HUES48 (cell line): ENCODE measurements at regions not wholly inside any gene's neighbourhood (a gene's known extent, or its start where the extent isn't known, plus 50 kb on each side); places are given as distances from the start of the nearest gene placed in this dataset.

ENCODE experiments used
- H3K27ac ChIP-seq: one replicate; pipeline ENCODE4 v1.7.0; 2013; ENCODE audit warnings: low read depth, low read length, inconsistent platforms
- H3K27me3 ChIP-seq: 2 replicates; pipeline ENCODE4 v1.6.1; 2013; ENCODE audit warnings: mild to moderate bottlenecking, low read length; ENCODE audit not compliant: control insufficient read depth, insufficient read depth
- H3K36me3 ChIP-seq: 2 replicates; pipeline ENCODE4 v1.6.1; 2013; ENCODE audit warnings: low read length; ENCODE audit not compliant: control insufficient read depth, insufficient read depth
- H3K4me1 ChIP-seq: 2 replicates; pipeline ENCODE4 v1.6.1; 2013; ENCODE audit warnings: mild to moderate bottlenecking, low read length; ENCODE audit not compliant: control insufficient read depth, insufficient read depth
- H3K4me3 ChIP-seq: 2 replicates; pipeline ENCODE4 v1.5.1; 2013; ENCODE audit warnings: mild to moderate bottlenecking, low read depth, low read length
- H3K9ac ChIP-seq: 2 replicates; pipeline ENCODE4 v1.6.1; 2013; ENCODE audit warnings: mild to moderate bottlenecking, low read depth, low read length, moderate library complexity
- H3K9me3 ChIP-seq: 2 replicates; pipeline ENCODE4 v1.6.1; 2013; ENCODE audit warnings: low read length; ENCODE audit not compliant: control insufficient read depth, insufficient read depth

DNA sequence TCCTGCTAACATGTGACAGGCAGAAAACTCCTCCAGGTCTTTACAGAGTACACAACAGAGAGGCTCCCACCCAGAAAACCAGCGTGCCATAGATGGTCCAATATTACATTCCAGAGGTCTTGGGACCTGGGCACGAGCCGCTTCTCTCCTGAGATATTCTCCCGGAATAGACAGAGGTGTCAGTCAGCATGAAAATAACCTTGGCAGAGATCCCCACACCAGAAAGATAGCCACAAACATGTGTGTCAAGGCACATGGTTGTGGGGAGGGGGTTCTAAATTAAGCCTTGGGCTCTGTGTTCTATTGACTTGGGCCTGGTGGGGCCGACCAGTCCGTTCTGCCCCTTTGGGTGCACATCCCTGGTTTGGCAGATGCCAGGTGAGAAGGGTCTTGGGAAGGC, 78.4 kb downstream of the BOD1 start:
- Histone ChIP-seq H3K4me1 (no peaks in the 10 kb centered on the region), H3K36me3 (no peaks in the 10 kb centered on the region), H3K9me3 (no peaks in the 10 kb centered on the region), H3K27me3 (no peaks in the 10 kb centered on the region), H3K9ac (no peak overlapping the region), H3K4me3 (no peak overlapping the region), H3K27ac (no peak overlapping the region)

DNA sequence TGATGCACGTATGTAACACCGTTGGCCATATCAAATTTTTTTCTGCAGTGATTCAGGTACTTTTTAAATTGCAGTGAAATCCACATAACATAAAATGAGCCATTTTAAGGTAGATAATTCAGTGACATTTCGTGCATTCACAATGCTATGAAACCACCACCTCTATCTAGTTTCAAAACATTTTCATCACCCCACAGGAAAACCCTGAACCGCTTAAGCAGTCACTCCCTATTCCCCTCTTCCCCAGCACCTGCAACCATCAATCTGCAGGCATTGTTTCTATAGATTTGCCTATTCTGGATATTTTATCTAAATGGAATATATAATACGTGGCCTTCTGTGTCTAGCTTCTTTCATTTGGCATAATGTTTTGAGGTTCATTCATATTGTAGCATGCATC, 79.2 kb downstream of the BOD1 start:
- no peaks in the 10 kb centered on the region for H3K27me3 ChIP-seq
- H3K9ac ChIP-seq: no peak overlapping the region
- no peak overlapping the region for H3K27ac ChIP-seq
- H3K36me3 ChIP-seq: no peaks in the 10 kb centered on the region
- H3K4me3 ChIP-seq: no peak overlapping the region
- no peaks in the 10 kb centered on the region for H3K9me3 ChIP-seq
- H3K4me1 ChIP-seq: no peaks in the 10 kb centered on the region

DNA sequence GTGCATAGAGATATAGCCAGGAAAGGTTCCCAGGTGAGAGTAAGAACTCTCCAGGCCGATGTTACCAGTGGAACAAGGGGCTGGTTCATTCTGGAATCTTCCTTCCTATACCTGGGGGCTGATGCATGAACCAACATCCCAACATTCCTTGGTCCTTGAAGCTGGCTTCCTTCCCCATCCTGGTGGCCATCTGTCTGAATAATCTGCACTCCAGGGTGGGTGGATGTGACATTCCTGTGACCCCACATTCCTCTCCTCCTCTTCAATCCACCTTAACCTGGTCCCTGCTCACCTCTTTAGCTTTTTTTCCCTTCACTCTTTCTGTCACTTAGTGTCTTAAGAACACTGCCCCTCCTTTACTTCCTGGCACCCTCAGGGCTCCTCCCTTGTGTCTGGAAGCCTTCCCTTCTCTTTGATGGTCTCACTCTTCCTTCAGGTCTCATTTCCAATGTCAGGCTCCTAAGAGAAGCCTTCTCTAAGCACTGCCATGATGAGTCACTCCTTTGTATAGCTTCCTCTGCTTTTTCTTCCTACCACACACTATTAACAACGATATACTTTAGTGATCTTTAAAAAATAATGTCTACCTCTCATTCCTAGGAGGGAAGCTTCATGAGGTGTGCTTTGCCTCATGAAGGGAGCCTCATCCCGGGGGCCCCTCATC, 80.3 kb downstream of the BOD1 start:
- no peak overlapping the region for H3K4me3 ChIP-seq
- no peaks in the 10 kb centered on the region for H3K27me3 ChIP-seq
- H3K9ac ChIP-seq: no peak overlapping the region
- no peaks in the 10 kb centered on the region for H3K4me1 ChIP-seq
- no peaks in the 10 kb centered on the region for H3K36me3 ChIP-seq
- no peak overlapping the region for H3K27ac ChIP-seq
- H3K9me3 ChIP-seq: no peaks in the 10 kb centered on the region

GRCh38 chr5:173535166-173535975, 81.1 kb downstream of the BOD1 start:
- no peak overlapping the region for H3K4me3 ChIP-seq
- H3K27ac ChIP-seq: no peak overlapping the region
- no peak overlapping the region for H3K9ac ChIP-seq
- no peaks in the 10 kb centered on the region for H3K9me3 ChIP-seq
- no peaks in the 10 kb centered on the region for H3K4me1 ChIP-seq
- H3K36me3 ChIP-seq: no peaks in the 10 kb centered on the region
- H3K27me3 ChIP-seq: no peaks in the 10 kb centered on the region

GRCh38 chr5:173534664-173535063, 81.8 kb downstream of the BOD1 start:
- Histone ChIP-seq H3K4me1 (no peaks in the 10 kb centered on the region), H3K9me3 (no peaks in the 10 kb centered on the region), H3K27ac (no peak overlapping the region), H3K36me3 (no peaks in the 10 kb centered on the region), H3K27me3 (no peaks in the 10 kb centered on the region), H3K9ac (no peak overlapping the region), H3K4me3 (no peak overlapping the region)

DNA sequence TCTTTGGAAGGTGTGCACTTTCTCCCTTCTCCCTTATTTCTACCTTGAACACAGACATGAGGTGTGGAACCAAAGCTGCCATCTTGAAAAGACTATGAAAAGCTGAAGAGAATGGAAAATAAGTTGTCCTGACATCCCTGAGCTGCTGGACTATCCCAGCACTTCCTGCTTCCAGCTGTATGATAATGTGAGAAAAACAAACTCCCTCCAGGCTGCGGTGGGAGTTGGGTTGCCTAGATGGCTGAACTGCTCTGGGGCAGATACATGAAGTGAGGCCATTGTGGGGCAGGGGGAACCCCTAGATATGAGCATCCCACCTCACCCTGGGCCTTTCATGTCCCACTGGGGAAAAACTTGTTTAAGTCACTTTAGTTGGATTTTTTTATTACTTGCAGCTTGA, 82.4 kb downstream of the BOD1 start:
- Histone ChIP-seq H3K27ac (no peak overlapping the region), H3K9ac (no peak overlapping the region), H3K9me3 (no peaks in the 10 kb centered on the region), H3K4me3 (no peak overlapping the region), H3K27me3 (no peaks in the 10 kb centered on the region), H3K36me3 (no peaks in the 10 kb centered on the region), H3K4me1 (no peaks in the 10 kb centered on the region)

GRCh38 chr5:173532689-173533250, 83.7 kb downstream of the BOD1 start:
- Histone ChIP-seq H3K9me3 (no peaks in the 10 kb centered on the region), H3K27me3 (no peaks in the 10 kb centered on the region), H3K27ac (no peak overlapping the region), H3K4me3 (no peak overlapping the region), H3K9ac (no peak overlapping the region), H3K4me1 (no peaks in the 10 kb centered on the region), H3K36me3 (no peaks in the 10 kb centered on the region)

DNA sequence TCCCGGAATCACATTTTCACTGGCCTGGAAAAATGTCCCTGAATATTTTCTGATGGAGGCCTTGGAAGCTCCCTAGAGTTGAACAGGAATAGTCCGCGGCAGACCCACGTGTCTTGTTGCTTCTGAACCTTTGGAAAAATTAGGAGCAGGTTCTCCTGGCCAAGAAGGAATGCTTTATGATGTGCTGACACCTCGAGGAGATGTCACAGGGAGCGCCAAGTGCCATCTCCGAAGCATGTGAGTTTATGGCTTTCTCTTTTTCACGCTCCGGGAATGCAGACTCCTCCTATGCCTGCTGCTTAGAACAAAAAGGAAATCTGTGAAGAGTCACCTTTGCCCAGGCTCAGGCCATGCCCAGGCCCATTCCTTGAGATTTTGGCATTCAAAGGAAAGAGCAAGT, 84.6 kb downstream of the BOD1 start:
- no peak overlapping the region for H3K4me3 ChIP-seq
- H3K9me3 ChIP-seq: no peaks in the 10 kb centered on the region
- no peak overlapping the region for H3K27ac ChIP-seq
- no peak overlapping the region for H3K9ac ChIP-seq
- H3K36me3 ChIP-seq: no peaks in the 10 kb centered on the region
- H3K4me1 ChIP-seq: no peaks in the 10 kb centered on the region
- no peaks in the 10 kb centered on the region for H3K27me3 ChIP-seq

- no peaks in the 10 kb centered on the region for H3K27me3 ChIP-seq
- H3K36me3 ChIP-seq: no peaks in the 10 kb centered on the region
- no peaks in the 10 kb centered on the region for H3K4me1 ChIP-seq
- H3K9ac ChIP-seq: no peak overlapping the region
- no peaks in the 10 kb centered on the region for H3K9me3 ChIP-seq
- H3K27ac ChIP-seq: no peak overlapping the region
- no peak overlapping the region for H3K4me3 ChIP-seq
Measured at GRCh38 chr5:173530547-173530946, 85.9 kb downstream of the BOD1 start.

- H3K27me3 ChIP-seq: no peaks in the 10 kb centered on the region
- H3K4me3 ChIP-seq: no peak overlapping the region
- no peak overlapping the region for H3K9ac ChIP-seq
- no peaks in the 10 kb centered on the region for H3K36me3 ChIP-seq
- H3K4me1 ChIP-seq: no peaks in the 10 kb centered on the region
- no peak overlapping the region for H3K27ac ChIP-seq
- H3K9me3 ChIP-seq: no peaks in the 10 kb centered on the region
Measured at GRCh38 chr5:173529861-173530260, 86.6 kb downstream of the BOD1 start.

DNA sequence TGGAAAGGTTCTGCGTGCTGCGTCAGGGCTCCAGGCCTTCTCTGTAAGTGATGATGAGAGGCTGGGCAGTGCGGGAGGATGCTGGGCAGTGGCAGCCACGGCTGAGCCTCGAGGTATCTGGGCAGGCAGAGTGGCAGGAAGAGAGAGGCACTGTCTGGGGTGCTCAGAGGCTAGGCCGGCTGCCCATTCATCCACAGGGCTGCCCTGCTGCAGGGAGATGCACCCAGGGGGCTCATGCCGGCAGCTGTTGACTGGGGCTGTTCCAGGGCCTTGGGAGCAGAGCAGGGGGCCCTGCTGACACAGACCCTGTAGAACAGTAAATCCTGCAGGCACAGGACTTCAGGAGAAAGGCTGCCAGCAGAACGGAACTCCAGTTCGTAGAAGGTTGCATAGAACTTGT, 88.8 kb downstream of the BOD1 start:
- no peaks in the 10 kb centered on the region for H3K4me1 ChIP-seq
- no peaks in the 10 kb centered on the region for H3K27me3 ChIP-seq
- no peak overlapping the region for H3K4me3 ChIP-seq
- no peak overlapping the region for H3K9ac ChIP-seq
- no peak overlapping the region for H3K27ac ChIP-seq
- H3K36me3 ChIP-seq: no peaks in the 10 kb centered on the region
- no peaks in the 10 kb centered on the region for H3K9me3 ChIP-seq
